Left lung (tissue), 4 donors: ENCODE measurements at regions not wholly inside any gene's neighbourhood (a gene's known extent, or its start where the extent isn't known, plus 50 kb on each side); places are given as distances from the start of the nearest gene placed in this dataset.

ENCODE experiments used
- ATAC-seq: fragments of 200-7000 bp; cut with Tn5 transposase; one replicate; pipeline ENCODE4 v1.9.1; 2020; ENCODE audit warnings: moderate library complexity
- DNase-seq, 4 donors: peaks; one replicate each; pipeline ENCODE4 v3.0.0-alpha.2; 2013 to 2020
- H3K27ac ChIP-seq, 2 donors: fragments of 200-600 bp; sonication (generic) in 1 of 2; one replicate each; pipeline versions ENCODE4 v1.5.0 to v1.8.0; 2020 to 2021
- H3K27me3 ChIP-seq, 2 donors: fragments of 200-600 bp; sonication (generic) in 1 of 2; one replicate each; pipeline versions ENCODE4 v1.5.0 to v1.8.0; 2020 to 2021
- H3K36me3 ChIP-seq, 2 donors: fragments of 200-600 bp; sonication (generic) in 1 of 2; one replicate each; pipeline versions ENCODE4 v1.5.0 to v1.8.0; 2020 to 2021
- H3K4me1 ChIP-seq, 2 donors: fragments of 200-600 bp; one replicate each; pipeline ENCODE4 v1.8.0; 2021
- H3K4me3 ChIP-seq, 2 donors: fragments of 200-600 bp; sonication (generic) in 1 of 2; one replicate each; pipeline versions ENCODE4 v1.5.0 to v1.8.0; 2020 to 2021; ENCODE audit warnings: mild to moderate bottlenecking in 1 of 2
- H3K9me3 ChIP-seq, 2 donors: fragments of 200-600 bp; sonication (generic) in 1 of 2; one replicate each; pipeline versions ENCODE4 v1.5.0 to v1.8.0; 2020 to 2021
- intact Hi-C, 2 donors: fragments of 100-400 bp; cut with DNase I; formaldehyde crosslinking; loops; one replicate each; pipeline versions ENCODE4 v1.11.2 to v1.14.2; 2022
- TF ChIP-seq, protein P1 (sequence below), 2 donors: fragments of 200-600 bp; sonication (generic) in 1 of 2; IDR thresholded peaks; one replicate each; pipeline versions ENCODE4 v1.5.0 to v1.8.0; 2021; ENCODE audit warnings: antibody characterized with exemption in 2 of 2
- donor health status: DM: no; HTN: yes; CAD: no.
- donor health status: DM: no; HTN: no; CAD: no.

DNA sequence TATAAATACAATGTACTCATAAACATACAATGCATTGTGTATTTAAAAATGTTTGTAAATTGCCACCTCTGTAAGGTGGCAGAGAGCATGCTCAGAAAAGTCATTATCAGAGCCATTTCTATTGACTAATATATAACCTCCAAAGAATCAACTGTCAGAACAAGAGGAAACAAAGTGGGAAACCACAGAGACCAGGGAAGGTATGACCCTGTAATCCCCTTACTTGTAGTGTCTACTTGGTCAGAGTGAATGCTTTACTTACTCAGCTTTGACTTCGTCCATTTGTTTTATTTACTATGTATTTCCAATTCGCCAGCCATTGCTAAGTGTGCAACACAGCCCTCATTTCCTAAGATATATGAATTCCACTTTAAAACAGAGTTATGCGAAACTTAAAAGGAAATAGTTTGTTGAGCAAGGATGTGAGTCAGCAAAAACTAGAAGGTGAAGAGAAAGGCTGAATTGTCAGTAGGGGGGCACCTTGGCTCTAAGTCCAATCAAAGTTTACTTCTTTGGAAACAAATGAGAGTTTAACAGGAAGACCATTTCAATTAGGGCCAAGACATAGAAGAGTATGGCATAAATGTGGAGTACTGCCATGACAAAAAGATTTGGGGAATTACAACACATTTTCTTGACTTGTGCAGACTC lies 671.7 kb upstream of the PTBP2 start:
- DNase-seq (no peak), ATAC-seq (no peak)
- H3K4me3 ChIP-seq: no peak overlapping the region
- no peaks in the 10 kb centered on the region for H3K27me3 ChIP-seq
- no peaks in the 10 kb centered on the region for H3K36me3 ChIP-seq
- no peaks in the 10 kb centered on the region for H3K9me3 ChIP-seq
- TF ChIP-seq, protein P1, sequence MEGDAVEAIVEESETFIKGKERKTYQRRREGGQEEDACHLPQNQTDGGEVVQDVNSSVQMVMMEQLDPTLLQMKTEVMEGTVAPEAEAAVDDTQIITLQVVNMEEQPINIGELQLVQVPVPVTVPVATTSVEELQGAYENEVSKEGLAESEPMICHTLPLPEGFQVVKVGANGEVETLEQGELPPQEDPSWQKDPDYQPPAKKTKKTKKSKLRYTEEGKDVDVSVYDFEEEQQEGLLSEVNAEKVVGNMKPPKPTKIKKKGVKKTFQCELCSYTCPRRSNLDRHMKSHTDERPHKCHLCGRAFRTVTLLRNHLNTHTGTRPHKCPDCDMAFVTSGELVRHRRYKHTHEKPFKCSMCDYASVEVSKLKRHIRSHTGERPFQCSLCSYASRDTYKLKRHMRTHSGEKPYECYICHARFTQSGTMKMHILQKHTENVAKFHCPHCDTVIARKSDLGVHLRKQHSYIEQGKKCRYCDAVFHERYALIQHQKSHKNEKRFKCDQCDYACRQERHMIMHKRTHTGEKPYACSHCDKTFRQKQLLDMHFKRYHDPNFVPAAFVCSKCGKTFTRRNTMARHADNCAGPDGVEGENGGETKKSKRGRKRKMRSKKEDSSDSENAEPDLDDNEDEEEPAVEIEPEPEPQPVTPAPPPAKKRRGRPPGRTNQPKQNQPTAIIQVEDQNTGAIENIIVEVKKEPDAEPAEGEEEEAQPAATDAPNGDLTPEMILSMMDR (IDR thresholded peaks at IDR 0.05): no peak
- no peak overlapping the region for H3K27ac ChIP-seq
- intact Hi-C loops: no loop called here
- no peaks in the 10 kb centered on the region for H3K4me1 ChIP-seq

DNA sequence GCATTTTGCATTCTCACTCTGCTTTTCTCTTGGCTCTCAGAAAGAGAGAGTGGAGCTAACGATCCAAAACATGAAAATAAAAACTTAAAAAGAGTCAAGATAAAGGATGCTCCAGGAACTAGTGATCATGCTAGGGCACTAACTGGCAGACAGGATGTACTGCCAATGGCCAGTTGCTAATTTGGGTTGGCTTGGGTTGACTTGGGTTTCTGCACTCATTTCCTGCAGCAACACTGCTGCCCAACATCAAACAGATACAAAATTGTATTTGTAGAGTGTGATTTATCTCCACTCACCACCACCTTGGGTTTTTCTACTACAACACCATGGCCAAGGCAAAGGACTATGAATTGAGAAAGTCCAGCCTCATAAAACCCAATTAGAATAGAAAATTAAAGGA lies 662.3 kb upstream of the PTBP2 start:
- no peak overlapping the region for H3K4me3 ChIP-seq
- TF ChIP-seq, protein P1 (IDR thresholded peaks at IDR 0.05): no peak
- H3K27ac ChIP-seq: no peak overlapping the region
- no peaks in the 10 kb centered on the region for H3K36me3 ChIP-seq
- H3K4me1 ChIP-seq: no peaks in the 10 kb centered on the region
- ATAC-seq (no peak), DNase-seq (no peak)
- no peaks in the 10 kb centered on the region for H3K27me3 ChIP-seq
- peaks cover 0 to 23% of the 10 kb centered on the region in 2 donors for H3K9me3 ChIP-seq
- intact Hi-C loops: no loop called here

GRCh38 chr1:96059736-96060135 lies 661.8 kb upstream of the PTBP2 start:
- H3K9me3 ChIP-seq: peaks cover 0 to 23% of the 10 kb centered on the region in 2 donors
- no peak for DNase-seq
- no peaks in the 10 kb centered on the region for H3K36me3 ChIP-seq
- ATAC-seq: no peak
- no peak overlapping the region for H3K4me3 ChIP-seq
- no peak overlapping the region for H3K27ac ChIP-seq
- TF ChIP-seq, protein P1 (IDR thresholded peaks at IDR 0.05): no peak
- no peaks in the 10 kb centered on the region for H3K27me3 ChIP-seq
- intact Hi-C loops: no loop called here
- no peaks in the 10 kb centered on the region for H3K4me1 ChIP-seq

GRCh38 chr1:96060621-96061020 lies 661.0 kb upstream of the PTBP2 start:
- Histone ChIP-seq H3K4me3 (no peak overlapping the region), H3K27ac (no peak overlapping the region), H3K36me3 (no peaks in the 10 kb centered on the region), H3K27me3 (no peaks in the 10 kb centered on the region), H3K4me1 (no peaks in the 10 kb centered on the region), H3K9me3 (peaks cover 0 to 26% of the 10 kb centered on the region in 2 donors)
- intact Hi-C loops: no loop called here
- TF ChIP-seq, protein P1 (IDR thresholded peaks at IDR 0.05): no peak
- no peak for DNase-seq
- no peak for ATAC-seq

DNA sequence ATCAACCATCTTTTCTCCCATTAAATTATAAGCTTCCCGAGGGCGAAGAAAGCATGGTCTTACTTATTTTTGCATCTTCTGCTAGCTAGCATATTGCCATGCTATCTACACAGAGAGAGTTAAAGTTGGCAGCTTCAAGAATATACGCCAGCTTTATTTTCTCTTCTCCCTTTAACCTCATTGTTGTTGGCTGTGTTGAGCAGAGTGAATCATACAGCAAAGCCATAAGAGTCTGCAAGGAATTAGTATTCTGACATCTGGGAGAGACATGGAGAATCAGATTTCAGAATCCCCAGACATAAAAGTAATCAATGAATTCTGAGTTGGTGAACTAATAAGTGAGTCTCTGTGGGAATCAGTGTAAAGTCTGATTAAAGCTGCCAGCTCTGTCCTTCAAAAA lies 649.6 kb upstream of the PTBP2 start:
- intact Hi-C loops: no loop called here
- H3K27me3 ChIP-seq: no peaks in the 10 kb centered on the region
- no peaks in the 10 kb centered on the region for H3K9me3 ChIP-seq
- ATAC-seq (no peak), DNase-seq (no peak)
- H3K4me1 ChIP-seq: no peaks in the 10 kb centered on the region
- no peak overlapping the region for H3K27ac ChIP-seq
- H3K4me3 ChIP-seq: no peak overlapping the region
- no peaks in the 10 kb centered on the region for H3K36me3 ChIP-seq
- TF ChIP-seq, protein P1 (IDR thresholded peaks at IDR 0.05): no peak
